GM18861 (cell line): ENCODE measurements at regions not wholly inside any gene's neighbourhood (a gene's known extent, or its start where the extent isn't known, plus 50 kb on each side); places are given as distances from the start of the nearest gene placed in this dataset.

Experiments used
- ATAC-seq: cut with Tn5 transposase; IDR thresholded peaks from one replicate; pipeline ENCODE4 v1.9.1; 2021; ENCODE audit not compliant: unreplicated experiment

- ATAC-seq = no peak
Measured at GRCh38 chr5:6029811-6030271, 348.5 kb downstream of the MED10 start.

DNA sequence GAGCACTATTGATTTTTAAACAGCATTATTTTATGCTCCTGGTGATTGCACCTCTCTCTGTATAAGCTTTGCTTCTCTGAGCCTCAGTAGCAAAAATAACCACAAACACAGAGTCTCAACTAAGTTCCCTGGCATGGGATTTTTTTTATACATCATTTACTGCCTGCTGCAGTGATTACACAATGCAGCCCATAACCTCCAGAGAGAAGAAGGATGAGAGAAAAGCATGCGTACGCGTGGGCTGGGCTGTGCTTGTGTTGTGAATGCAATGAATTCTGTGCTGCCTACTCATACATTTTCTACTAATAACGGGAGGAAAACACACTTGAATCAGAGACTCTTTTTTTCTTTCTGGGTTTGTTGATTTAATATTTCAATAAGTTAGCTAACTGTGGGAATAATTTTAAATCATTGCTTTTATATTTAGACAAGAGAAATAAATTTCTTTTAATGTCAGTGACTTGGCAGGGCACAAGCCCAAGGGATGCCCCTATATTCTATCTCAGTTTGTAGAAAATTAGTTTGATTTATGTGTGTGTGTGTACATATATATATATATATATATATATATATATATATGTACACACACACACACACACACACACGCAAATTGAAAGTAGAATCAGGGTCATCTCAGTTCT is 351.5 kb downstream of the MED10 start:
- ATAC-seq = no peak

DNA sequence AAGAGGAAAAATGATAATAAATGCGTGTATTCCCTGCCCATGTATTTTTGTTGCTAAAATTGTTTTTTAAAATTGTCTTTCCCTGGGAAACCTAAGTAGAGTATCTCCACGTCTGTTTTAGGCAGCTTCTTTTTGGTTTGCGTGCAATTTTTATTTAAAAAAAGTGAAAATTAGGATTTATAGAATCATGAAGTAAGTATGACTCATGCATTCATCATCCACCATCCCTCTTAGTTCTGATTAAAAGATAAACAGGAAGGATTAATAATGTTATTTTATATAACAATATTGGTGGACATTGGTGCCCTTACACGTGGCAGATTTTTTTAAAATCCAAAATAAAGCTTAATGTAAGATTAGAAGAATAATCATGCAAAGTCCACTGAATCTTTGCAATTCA is 358.7 kb downstream of the MED10 start:
- ATAC-seq = no peak

- ATAC-seq = no peak
Measured at GRCh38 chr5:6013506-6013905, 364.8 kb downstream of the MED10 start.

DNA sequence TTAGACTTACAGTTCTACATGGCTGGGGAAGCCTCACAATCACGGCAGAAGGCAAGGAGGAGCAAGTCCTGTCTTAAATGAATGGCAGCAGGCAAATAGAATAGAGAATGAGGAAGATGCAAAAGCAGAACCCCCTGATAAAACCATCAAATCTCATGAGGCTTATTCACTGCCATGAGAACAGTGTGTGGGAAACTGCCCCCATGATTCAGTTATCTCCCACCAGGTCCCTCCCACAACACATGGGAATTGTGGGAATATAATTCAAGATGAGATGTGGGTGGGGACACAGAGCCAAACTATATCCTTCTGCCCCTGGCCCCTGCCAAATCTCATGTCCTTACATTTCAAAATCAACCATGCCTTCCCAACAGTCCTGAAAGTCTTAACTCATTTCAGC is 367.1 kb downstream of the MED10 start:
- no peak for ATAC-seq

GRCh38 chr5:6006838-6007314 is 371.5 kb downstream of the MED10 start:
- ATAC-seq = no peak

DNA sequence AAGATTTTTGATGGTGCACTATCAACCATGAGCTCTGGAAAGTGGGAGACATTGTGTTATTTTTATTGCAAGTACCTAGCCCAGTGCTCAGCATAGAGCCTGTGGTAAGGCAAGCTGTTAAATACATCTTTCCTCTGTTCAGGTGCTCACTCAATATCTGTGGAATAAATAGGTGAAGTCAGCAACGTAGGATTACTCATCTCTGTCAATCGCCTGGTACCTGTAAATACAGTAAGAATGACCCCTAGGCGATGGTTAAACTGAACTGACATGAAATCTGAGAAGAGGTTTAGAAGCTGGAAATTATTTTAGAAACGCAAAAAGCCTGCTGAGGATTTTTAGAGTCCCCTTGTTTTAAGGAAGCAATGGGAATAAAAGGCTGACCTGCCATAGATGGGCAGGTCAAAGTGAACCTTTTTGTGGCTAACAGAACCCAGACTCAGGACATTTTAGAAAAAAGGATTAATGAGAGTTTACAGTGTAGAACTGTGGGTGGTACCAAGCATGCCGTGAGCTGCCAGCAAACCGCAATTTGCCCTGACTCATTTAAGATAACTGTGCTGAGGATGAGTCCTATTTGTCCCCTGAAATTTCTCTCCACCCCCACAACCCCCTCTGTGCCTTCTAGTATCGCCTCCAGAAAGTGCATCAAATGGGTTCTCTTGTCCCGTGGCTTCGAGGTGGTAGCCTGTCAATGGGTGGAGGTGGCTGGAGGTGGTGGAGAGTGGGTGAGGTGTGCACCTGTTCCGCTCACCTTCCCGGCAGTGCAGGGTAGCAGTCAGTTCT is 375.1 kb downstream of the MED10 start:
- ATAC-seq = no peak

GRCh38 chr5:6000867-6001266 is 377.5 kb downstream of the MED10 start:
- no peak for ATAC-seq

- no peak for ATAC-seq
Measured at GRCh38 chr5:5995819-5996218, 382.5 kb downstream of the MED10 start.

- no peak for ATAC-seq
Measured at GRCh38 chr5:5986492-5987178, 391.7 kb downstream of the MED10 start.

DNA sequence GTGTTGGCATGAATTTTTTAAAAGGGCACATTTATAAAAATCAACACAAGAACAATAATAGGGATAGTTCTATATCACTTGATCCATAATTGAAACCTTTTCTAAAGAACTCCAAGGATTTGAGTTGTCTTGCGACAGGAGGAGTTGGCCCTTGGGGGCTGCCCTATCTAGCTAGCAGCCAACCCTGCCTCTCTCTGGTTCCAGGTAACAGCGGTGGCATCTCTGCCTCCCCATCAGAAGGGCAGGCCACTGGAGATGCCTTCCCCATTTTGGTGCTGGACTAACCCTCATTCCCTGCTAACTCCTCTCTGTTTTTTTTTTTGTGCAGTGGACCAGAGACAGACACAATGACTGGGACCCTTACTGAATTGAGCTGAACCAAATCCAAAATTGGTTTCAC is 393.0 kb downstream of the MED10 start:
- ATAC-seq = no peak

DNA sequence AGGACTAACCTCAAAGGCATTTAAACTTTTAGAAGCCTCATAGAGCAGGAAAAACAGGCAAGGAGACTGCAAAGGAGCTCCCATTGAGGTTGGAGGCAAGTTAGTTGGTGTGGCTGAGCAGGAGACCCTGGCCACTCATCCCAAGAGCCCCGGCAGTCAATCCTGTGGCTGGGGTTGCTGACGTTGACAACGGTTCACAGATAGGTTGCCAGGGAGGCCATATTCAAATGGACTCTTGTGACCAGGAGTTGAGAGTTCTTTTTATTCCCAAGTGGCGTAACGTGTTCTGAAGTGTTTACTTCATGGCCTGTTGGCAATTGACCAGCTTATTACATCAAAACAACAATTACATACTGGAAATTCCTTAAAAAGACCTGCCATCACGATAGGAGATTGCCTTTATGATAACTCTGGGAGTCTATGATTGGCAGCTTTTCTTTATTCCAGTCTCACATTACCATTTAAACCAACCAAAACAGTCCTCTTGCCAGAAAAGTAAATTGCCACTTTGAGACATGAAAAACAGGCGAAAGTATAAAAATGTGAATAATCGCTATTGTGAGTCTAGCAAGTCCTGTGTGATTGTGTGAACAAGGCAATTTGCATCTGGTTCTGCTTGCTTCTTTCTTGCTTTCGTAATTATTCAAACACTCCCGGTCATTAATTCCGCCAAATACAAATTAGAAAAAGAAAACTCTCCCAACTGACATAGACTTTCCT is 394.9 kb downstream of the MED10 start:
- ATAC-seq = no peak

GRCh38 chr5:5981562-5981961 is 396.8 kb downstream of the MED10 start:
- no peak for ATAC-seq

- ATAC-seq = no peak
Measured at GRCh38 chr5:5980538-5980895, 397.8 kb downstream of the MED10 start.

GRCh38 chr5:5979761-5980537 is 398.4 kb downstream of the MED10 start:
- ATAC-seq = no peak

GRCh38 chr5:5979377-5979760 is 399.0 kb downstream of the MED10 start:
- ATAC-seq = no peak

- no peak for ATAC-seq
Measured at GRCh38 chr5:5978501-5979376, 399.6 kb downstream of the MED10 start.

- ATAC-seq = no peak
Measured at GRCh38 chr5:5971203-5971602, 407.1 kb downstream of the MED10 start.

DNA sequence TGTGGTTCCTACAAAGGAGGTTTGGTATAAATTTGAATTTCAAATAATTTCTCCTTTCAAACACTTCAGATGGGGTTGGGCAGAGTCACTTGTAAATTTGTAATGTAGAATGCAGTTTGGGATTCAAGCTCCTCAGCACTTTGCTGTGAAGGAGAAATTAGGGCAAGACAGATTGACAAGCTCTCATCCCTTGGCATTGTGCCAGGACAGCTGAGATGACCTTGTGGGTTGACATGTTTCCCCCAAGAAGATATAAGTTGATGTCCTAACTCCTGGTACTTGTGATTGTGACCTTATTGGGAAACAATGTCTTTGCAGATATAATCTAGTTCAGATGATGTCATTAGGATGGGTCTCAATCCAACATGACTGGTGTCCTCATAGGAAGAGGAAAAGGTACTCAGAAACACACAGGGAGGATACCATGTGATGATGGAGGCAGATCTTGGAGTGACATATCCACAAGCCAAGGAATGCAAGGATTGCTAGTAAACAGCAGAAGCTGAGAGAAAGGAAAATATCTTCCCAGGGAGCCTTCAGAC is 408.3 kb downstream of the MED10 start:
- ATAC-seq = no peak
